ENCODE measurements at regions not wholly inside any gene's neighbourhood (a gene's known extent, or its start where the extent isn't known, plus 50 kb on each side); places are given as distances from the start of the nearest gene placed in this dataset.

DNA sequence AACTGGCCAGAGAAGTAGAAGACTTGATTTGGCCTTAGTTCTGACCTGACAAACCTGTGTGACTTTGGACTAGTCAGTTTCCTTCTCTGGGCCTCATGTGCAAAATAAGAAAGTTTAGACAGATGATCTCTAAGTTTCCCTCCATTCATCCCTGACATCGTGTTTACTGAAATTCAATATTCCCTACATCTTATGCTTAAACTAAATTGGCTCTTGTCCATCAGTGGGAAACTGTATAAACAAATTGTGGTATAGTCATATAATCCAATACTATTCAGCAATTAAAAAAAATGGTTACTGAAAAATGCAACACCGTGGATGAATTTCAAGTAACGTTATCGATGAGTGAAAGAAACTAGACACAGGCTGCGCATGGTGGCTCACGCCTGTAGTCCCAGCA lies 64.4 kb upstream of the HRH1 start:
- no peaks in the 10 kb centered on the region for H3K36me3 Mint-ChIP-seq (ENCODE audit: low read depth)
- H3K4me3 Mint-ChIP-seq, result no peak overlapping the region
- TF ChIP-seq, protein P1, sequence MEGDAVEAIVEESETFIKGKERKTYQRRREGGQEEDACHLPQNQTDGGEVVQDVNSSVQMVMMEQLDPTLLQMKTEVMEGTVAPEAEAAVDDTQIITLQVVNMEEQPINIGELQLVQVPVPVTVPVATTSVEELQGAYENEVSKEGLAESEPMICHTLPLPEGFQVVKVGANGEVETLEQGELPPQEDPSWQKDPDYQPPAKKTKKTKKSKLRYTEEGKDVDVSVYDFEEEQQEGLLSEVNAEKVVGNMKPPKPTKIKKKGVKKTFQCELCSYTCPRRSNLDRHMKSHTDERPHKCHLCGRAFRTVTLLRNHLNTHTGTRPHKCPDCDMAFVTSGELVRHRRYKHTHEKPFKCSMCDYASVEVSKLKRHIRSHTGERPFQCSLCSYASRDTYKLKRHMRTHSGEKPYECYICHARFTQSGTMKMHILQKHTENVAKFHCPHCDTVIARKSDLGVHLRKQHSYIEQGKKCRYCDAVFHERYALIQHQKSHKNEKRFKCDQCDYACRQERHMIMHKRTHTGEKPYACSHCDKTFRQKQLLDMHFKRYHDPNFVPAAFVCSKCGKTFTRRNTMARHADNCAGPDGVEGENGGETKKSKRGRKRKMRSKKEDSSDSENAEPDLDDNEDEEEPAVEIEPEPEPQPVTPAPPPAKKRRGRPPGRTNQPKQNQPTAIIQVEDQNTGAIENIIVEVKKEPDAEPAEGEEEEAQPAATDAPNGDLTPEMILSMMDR (conservative IDR thresholded peaks at IDR 0.05), result no peak
- H3K27me3 Mint-ChIP-seq (ENCODE audit: low read depth), result no peaks in the 10 kb centered on the region
- H3K27ac Mint-ChIP-seq (ENCODE audit: unreplicated experiment), result no peak overlapping the region
- H3K9me3 Mint-ChIP-seq, result peaks cover 3% of the 10 kb centered on the region
- no peaks in the 10 kb centered on the region for H3K4me1 Mint-ChIP-seq
- DNase-seq (ENCODE audit: low read depth, low spot score), result no peak

DNA sequence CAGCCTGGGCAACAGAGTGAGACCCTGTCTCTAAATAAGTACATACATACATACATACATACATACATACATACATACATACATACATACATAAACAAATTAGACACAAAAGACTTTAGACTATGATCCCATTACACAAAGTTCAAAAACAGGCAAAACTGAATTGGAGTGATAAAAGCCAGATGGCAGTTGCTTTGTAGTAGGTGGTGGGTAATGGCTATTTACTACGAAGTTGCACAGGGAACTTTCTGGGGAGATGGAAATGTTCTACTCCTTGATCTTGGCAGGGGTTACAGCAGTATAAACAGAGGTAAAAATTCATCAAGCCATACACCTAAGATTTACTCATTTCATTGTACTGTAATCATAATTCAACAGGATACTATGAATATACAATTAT lies 63.7 kb upstream of the HRH1 start:
- Mint-ChIP-seq H3K27me3 (ENCODE audit: low read depth) (no peaks in the 10 kb centered on the region), H3K36me3 (ENCODE audit: low read depth) (no peaks in the 10 kb centered on the region), H3K4me1 (no peaks in the 10 kb centered on the region), H3K27ac (ENCODE audit: unreplicated experiment) (no peak overlapping the region), H3K9me3 (peaks cover 3% of the 10 kb centered on the region), H3K4me3 (no peak overlapping the region)
- TF ChIP-seq, protein P1 (conservative IDR thresholded peaks at IDR 0.05), result no peak
- DNase-seq (ENCODE audit: low read depth, low spot score), result no peak

DNA sequence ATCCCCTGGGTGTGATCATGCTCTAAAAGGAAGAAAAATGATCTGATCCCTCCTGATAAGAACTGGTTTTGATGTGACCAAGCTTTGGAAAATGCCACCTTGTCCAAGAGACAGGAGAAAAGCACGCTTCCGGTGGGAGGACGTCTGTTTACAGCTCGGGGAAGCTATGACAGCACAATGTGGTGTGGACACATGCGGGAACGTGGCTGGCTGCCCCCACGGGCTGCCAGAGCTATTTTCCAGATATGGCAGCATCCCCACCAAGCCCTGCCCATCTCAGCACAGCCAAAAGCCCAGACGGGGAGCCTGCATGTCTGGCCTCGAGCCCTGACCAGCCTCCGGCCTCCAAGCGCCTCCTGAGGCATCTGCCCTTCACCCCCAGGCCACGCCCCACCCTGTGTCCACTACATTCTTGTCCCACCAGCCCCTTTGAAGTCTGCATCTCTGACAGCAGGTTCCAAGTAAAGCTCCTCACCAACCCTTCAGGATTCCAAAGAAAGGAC lies 63.2 kb upstream of the HRH1 start:
- Mint-ChIP-seq H3K4me3 (no peak overlapping the region), H3K36me3 (ENCODE audit: low read depth) (no peaks in the 10 kb centered on the region), H3K27me3 (ENCODE audit: low read depth) (peaks cover 2% of the 10 kb centered on the region), H3K9me3 (peaks cover 3% of the 10 kb centered on the region), H3K4me1 (peaks cover 3% of the 10 kb centered on the region), H3K27ac (ENCODE audit: unreplicated experiment) (no peak overlapping the region)
- TF ChIP-seq, protein P1 (conservative IDR thresholded peaks at IDR 0.05), result no peak
- DNase-seq (ENCODE audit: low read depth, low spot score), result no peak

DNA sequence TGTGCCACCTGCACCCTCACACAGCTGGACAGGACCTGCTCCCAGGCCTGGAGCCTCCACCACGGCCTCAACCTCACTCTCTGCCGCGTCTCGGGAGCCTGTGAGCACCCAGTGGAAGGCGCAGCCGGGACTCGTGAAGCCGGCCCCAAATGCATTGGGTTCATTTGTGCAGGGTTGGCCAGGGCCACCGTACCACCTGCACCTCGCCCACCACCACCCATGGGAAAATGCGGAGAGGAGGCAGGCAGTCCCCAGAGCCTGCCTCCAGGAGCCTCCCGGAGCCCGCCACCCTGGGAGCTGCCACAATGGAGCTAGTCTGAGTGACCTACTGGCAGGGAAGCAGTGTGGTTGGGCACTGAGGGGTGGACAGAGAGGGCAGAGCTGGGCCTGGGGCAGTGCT lies 62.5 kb upstream of the HRH1 start:
- H3K4me3 Mint-ChIP-seq, result no peak overlapping the region
- TF ChIP-seq, protein P1 (conservative IDR thresholded peaks at IDR 0.05), result no peak
- no peak for DNase-seq (ENCODE audit: low read depth, low spot score)
- peaks cover 3% of the 10 kb centered on the region for H3K9me3 Mint-ChIP-seq
- H3K27me3 Mint-ChIP-seq (ENCODE audit: low read depth), result peaks cover 4% of the 10 kb centered on the region
- H3K27ac Mint-ChIP-seq (ENCODE audit: unreplicated experiment), result no peak overlapping the region
- no peaks in the 10 kb centered on the region for H3K36me3 Mint-ChIP-seq (ENCODE audit: low read depth)
- peaks cover 10% of the 10 kb centered on the region for H3K4me1 Mint-ChIP-seq

DNA sequence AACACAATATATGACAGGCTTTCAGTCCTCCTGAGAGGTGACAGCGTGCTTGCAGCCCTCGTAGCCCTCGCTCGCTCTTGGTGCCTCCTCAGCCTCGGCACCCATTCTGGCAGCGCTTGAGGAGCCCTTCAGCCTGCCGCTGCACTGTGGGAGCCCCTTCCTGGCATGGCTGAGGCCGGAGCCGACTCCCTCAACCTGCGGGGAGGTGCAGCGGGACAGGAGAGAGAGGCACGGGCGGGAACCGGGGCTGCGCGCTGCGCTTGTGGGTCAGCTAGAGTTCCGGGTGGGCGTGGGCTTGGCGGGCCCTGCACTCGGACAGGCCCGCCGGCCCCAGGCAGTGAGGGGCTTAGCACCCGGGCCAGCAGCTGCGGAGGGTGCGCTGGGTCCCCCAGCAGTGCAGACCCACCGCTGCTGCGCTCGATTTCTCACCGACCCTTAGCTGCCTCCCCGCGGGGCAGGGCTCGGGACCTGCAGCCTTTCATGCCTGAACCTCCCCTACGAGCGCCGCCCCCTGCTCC lies 60.4 kb upstream of the HRH1 start:
- no peak overlapping the region for H3K4me3 Mint-ChIP-seq
- H3K4me1 Mint-ChIP-seq, result peaks cover 14% of the 10 kb centered on the region
- TF ChIP-seq, protein P1 (conservative IDR thresholded peaks at IDR 0.05), result no peak
- peaks cover 3% of the 10 kb centered on the region for H3K9me3 Mint-ChIP-seq
- no peaks in the 10 kb centered on the region for H3K36me3 Mint-ChIP-seq (ENCODE audit: low read depth)
- peaks cover 4% of the 10 kb centered on the region for H3K27me3 Mint-ChIP-seq (ENCODE audit: low read depth)
- no peak overlapping the region for H3K27ac Mint-ChIP-seq (ENCODE audit: unreplicated experiment)
- no peak for DNase-seq (ENCODE audit: low read depth, low spot score)

DNA sequence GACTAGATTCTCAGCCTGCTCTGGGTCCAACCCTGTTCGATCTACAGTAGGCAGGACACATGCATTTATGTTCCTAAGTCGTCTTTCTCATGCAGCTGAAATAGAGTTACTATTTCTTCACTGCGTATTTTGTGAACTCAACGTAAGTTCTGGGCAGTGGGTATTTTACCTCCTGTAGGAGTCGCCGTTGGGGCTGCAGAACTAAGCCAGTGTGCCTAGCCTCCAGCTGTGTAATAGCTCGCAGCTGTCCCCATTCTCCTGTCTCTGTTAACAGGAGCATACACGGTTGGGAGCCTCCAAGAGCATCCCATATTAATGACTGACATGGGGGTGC lies 58.4 kb upstream of the HRH1 start:
- DNase-seq (ENCODE audit: low read depth, low spot score), result no peak
- no peaks in the 10 kb centered on the region for H3K36me3 Mint-ChIP-seq (ENCODE audit: low read depth)
- peaks cover 5% of the 10 kb centered on the region for H3K27me3 Mint-ChIP-seq (ENCODE audit: low read depth)
- peaks cover 3% of the 10 kb centered on the region for H3K9me3 Mint-ChIP-seq
- no peak overlapping the region for H3K27ac Mint-ChIP-seq (ENCODE audit: unreplicated experiment)
- TF ChIP-seq, protein P1 (conservative IDR thresholded peaks at IDR 0.05), result no peak
- no peak overlapping the region for H3K4me3 Mint-ChIP-seq
- H3K4me1 Mint-ChIP-seq, result peaks cover 14% of the 10 kb centered on the region

Measured in neural crest cell (in vitro differentiated cells).